Esophagus muscularis mucosa (tissue), 4 donors: ENCODE measurements at regions not wholly inside any gene's neighbourhood (a gene's known extent, or its start where the extent isn't known, plus 50 kb on each side); places are given as distances from the start of the nearest gene placed in this dataset.

Experiments used
- DNase-seq: peaks from one replicate; pipeline ENCODE4 v3.0.0-alpha.2; 2017; ENCODE audit errors: extremely low spot score
- H3K27ac ChIP-seq, 4 donors: fragments of 200-600 bp; sonication (generic); replicated peaks in 1 of 4; 1 replicate in 3 of 4; 2 replicates in 1 of 4; pipeline ENCODE4 v1.5.1; 2016 to 2019; ENCODE audit warnings: mild to moderate bottlenecking in 1 of 4
- H3K27me3 ChIP-seq, 4 donors: fragments of 200-600 bp; sonication (generic); one replicate each; pipeline versions ENCODE4 v1.5.1 to v1.6.0; 2016 to 2019
- H3K36me3 ChIP-seq, 4 donors: fragments of 200-600 bp; sonication (generic); one replicate each; pipeline ENCODE4 v1.5.1; 2016 to 2019
- H3K4me1 ChIP-seq, 4 donors: fragments of 200-600 bp; sonication (generic); one replicate each; pipeline ENCODE4 v1.5.1; 2016 to 2019
- H3K4me3 ChIP-seq, 4 donors: fragments of 200-600 bp; sonication (generic); 1 replicate in 2 of 4; 2 replicates in 2 of 4; pipeline ENCODE4 v1.5.1; 2016 to 2019; ENCODE audit warnings: mild to moderate bottlenecking in 4 of 4, moderate library complexity in 1 of 4
- H3K9me3 ChIP-seq, 4 donors: fragments of 200-600 bp; sonication (generic); 1 replicate in 3 of 4; 2 replicates in 1 of 4; pipeline ENCODE4 v1.5.1; 2016 to 2019
- CTCF ChIP-seq, 3 experiments: fragments of 200-600 bp in 2 of 3; fragments of 450-650 bp in 1 of 3; sonication (generic) in 2 of 3; IDR thresholded peaks; one replicate each; pipeline ENCODE4 v1.5.1; 2017 to 2019; ENCODE audit warnings: antibody characterized with exemption in 3 of 3, mild to moderate bottlenecking in 2 of 3, moderate library complexity in 1 of 3
- EP300 ChIP-seq: sonication (generic); formaldehyde crosslinking; IDR thresholded peaks from one replicate; pipeline ENCODE4 v1.6.1; 2017; ENCODE audit warnings: antibody characterized with exemption
- POLR2A ChIP-seq: fragments of 450-650 bp; IDR thresholded peaks from one replicate; pipeline ENCODE4 v1.6.1; 2017; ENCODE audit warnings: antibody characterized with exemption, moderate library complexity, mild to moderate bottlenecking, low read depth
- POLR2AphosphoS5 ChIP-seq, 2 donors: sonication (generic); formaldehyde crosslinking; IDR thresholded peaks; one replicate each; pipeline ENCODE4 v1.6.1; 2017; ENCODE audit warnings: antibody characterized with exemption in 2 of 2
- WGBS: methylation state at CpG from one replicate; pipeline ENCODE4 v1.1.5; 2018; 5-methylcytosine and 5-hydroxymethylcytosine counted together
- intact Hi-C: fragments of 100-400 bp; cut with DNase I; formaldehyde crosslinking; loops from one replicate; pipeline ENCODE4 v1.15.1; 2023

DNA sequence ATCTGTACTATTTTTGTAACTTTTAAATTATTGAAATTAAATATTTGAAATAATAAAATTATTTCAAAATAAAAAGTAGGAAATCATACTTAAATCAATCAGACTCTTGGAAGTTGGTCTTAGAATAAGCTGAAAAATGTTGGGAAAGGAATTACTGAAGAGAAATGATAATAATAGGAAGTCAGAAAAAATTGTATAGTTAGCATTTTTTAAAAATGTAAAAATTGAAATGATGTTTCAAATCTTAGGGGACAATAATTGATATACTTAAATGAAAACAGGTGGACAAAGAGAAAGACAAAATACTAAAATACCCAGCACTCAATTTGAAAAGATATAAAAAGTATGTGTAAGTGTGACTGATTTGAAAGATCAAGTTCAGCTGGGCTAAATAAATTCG, 186.1 kb downstream of the BMP2 start:
- no peaks in the 10 kb centered on the region for H3K36me3 ChIP-seq
- H3K9me3 ChIP-seq, result no peaks in the 10 kb centered on the region
- intact Hi-C loops, result no loop called here
- TF ChIP-seq EP300, result no peak
- TF ChIP-seq POLR2AphosphoS5 (IDR thresholded peaks at IDR 0.05), result no peak
- no peak for TF ChIP-seq POLR2A
- TF ChIP-seq CTCF (IDR thresholded peaks at IDR 0.05), result no peak
- no peaks in the 10 kb centered on the region for H3K27me3 ChIP-seq
- no peak for DNase-seq
- no peak overlapping the region for H3K4me3 ChIP-seq
- H3K4me1 ChIP-seq, result no peaks in the 10 kb centered on the region
- WGBS, result 77% methylated on average over 1 of the region's 1 CpG
- no peak overlapping the region for H3K27ac ChIP-seq

DNA sequence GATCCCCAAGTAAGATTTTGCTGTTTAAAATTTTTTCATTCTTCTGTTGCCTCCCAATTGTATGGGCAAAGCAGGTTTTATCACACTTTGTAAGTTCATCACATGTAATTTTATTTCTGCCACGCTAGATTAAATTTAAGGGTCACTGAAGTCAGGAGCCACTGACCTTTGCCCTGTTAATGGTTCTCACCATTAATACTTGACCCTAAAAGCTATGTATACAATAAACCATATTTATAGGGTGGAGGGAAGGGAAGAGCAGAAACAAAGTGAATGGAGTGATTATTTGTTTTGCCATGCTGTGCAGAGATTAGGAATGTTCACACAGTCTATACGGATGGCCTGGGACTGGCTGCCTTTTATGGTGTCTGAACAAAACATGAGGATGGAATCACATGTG, 186.7 kb downstream of the BMP2 start:
- no peak for TF ChIP-seq CTCF (IDR thresholded peaks at IDR 0.05)
- no peak for TF ChIP-seq POLR2A
- TF ChIP-seq POLR2AphosphoS5 (IDR thresholded peaks at IDR 0.05), result no peak
- TF ChIP-seq EP300, result no peak
- no peak overlapping the region for H3K27ac ChIP-seq
- H3K4me1 ChIP-seq, result no peaks in the 10 kb centered on the region
- 67% methylated on average over 2 of the region's 2 CpGs for WGBS
- no peaks in the 10 kb centered on the region for H3K36me3 ChIP-seq
- no peaks in the 10 kb centered on the region for H3K27me3 ChIP-seq
- H3K4me3 ChIP-seq, result no peak overlapping the region
- no peaks in the 10 kb centered on the region for H3K9me3 ChIP-seq
- intact Hi-C loops, result no loop called here
- no peak for DNase-seq

GRCh38 chr20:6956056-6956455, 188.6 kb downstream of the BMP2 start:
- intact Hi-C loops, result no loop called here
- Histone ChIP-seq H3K4me3 (no peak overlapping the region), H3K27ac (no peak overlapping the region), H3K36me3 (no peaks in the 10 kb centered on the region), H3K4me1 (no peaks in the 10 kb centered on the region), H3K9me3 (no peaks in the 10 kb centered on the region), H3K27me3 (no peaks in the 10 kb centered on the region)
- no peak for TF ChIP-seq POLR2AphosphoS5 (IDR thresholded peaks at IDR 0.05)
- TF ChIP-seq EP300, result no peak
- TF ChIP-seq POLR2A, result no peak
- TF ChIP-seq CTCF (IDR thresholded peaks at IDR 0.05), result no peak
- DNase-seq, result no peak
- 50% methylated on average over 2 of the region's 2 CpGs for WGBS

DNA sequence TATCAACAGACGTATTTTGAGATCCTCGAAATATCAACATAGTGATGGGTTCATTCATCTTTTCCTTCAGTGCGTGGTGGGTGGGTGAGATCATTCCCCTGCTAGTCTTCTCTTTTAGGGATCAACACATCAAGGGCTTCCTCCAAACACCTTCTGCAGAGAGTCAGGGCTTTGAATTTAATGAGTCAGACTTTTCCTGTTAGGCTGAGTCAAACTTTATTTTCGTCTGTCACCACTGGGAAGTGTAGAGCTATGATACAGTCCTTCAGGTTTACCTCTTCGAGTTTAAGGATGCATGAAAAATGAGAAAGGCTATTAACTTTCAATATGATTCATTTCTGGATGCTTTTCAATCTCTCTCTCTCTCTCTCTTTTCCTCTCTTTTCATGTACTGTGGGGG, 189.1 kb downstream of the BMP2 start:
- no peak for TF ChIP-seq POLR2A
- TF ChIP-seq POLR2AphosphoS5 (IDR thresholded peaks at IDR 0.05), result no peak
- TF ChIP-seq EP300, result no peak
- TF ChIP-seq CTCF (IDR thresholded peaks at IDR 0.05), result no peak
- intact Hi-C loops, result no loop called here
- Histone ChIP-seq H3K27ac (no peak overlapping the region), H3K36me3 (no peaks in the 10 kb centered on the region), H3K4me3 (no peak overlapping the region), H3K9me3 (no peaks in the 10 kb centered on the region), H3K4me1 (no peaks in the 10 kb centered on the region), H3K27me3 (no peaks in the 10 kb centered on the region)
- DNase-seq, result no peak
- WGBS, result 24% methylated on average over 5 of the region's 5 CpGs

- 45% methylated on average over 3 of the region's 3 CpGs for WGBS
- Histone ChIP-seq H3K4me1 (no peaks in the 10 kb centered on the region), H3K27me3 (no peaks in the 10 kb centered on the region), H3K36me3 (no peaks in the 10 kb centered on the region), H3K9me3 (no peaks in the 10 kb centered on the region), H3K4me3 (no peak overlapping the region), H3K27ac (no peak overlapping the region)
- intact Hi-C loops, result no loop called here
- no peak for DNase-seq
- TF ChIP-seq CTCF (IDR thresholded peaks at IDR 0.05), result no peak
- TF ChIP-seq POLR2A, result no peak
- TF ChIP-seq POLR2AphosphoS5 (IDR thresholded peaks at IDR 0.05), result no peak
- TF ChIP-seq EP300, result no peak
Observed at GRCh38 chr20:6959900-6960312, 192.4 kb downstream of the BMP2 start.
